RWPE2 (cell line): ENCODE measurements at regions not wholly inside any gene's neighbourhood (a gene's known extent, or its start where the extent isn't known, plus 50 kb on each side); places are given as distances from the start of the nearest gene placed in this dataset.

ENCODE experiments used
- ATAC-seq: fragments of 200-7000 bp; cut with Tn5 transposase; 3 replicates; pipeline ENCODE4 v1.9.1; 2021; ENCODE audit warnings: low read depth
- DNase-seq: peaks from one replicate; pipeline ENCODE4 v3.0.0-alpha.2; 2020; ENCODE audit warnings: low spot score
- H3K27ac ChIP-seq: fragments of 450-650 bp; 2 replicates; pipeline ENCODE4 v1.5.1; 2017; ENCODE audit warnings: mild to moderate bottlenecking; ENCODE audit not compliant: poor library complexity, severe bottlenecking
- H3K27me3 ChIP-seq: fragments of 250-450 bp; sonication (Bioruptor Pico); 2 replicates; pipeline ENCODE4 v1.5.1; 2021; ENCODE audit warnings: mild to moderate bottlenecking, moderate library complexity; ENCODE audit not compliant: insufficient read depth, poor library complexity, severe bottlenecking
- H3K36me3 ChIP-seq: fragments of 250-450 bp; sonication (Bioruptor Pico); 2 replicates; pipeline ENCODE4 v1.5.1; 2020; ENCODE audit warnings: low read depth, mild to moderate bottlenecking, moderate library complexity
- H3K4me1 ChIP-seq: fragments of 250-450 bp; sonication (Bioruptor Pico); 2 replicates; pipeline ENCODE4 v1.5.1; 2021; ENCODE audit warnings: mild to moderate bottlenecking, moderate library complexity; ENCODE audit not compliant: insufficient read depth, poor library complexity, severe bottlenecking
- H3K4me3 ChIP-seq: fragments of 250-450 bp; sonication (Bioruptor Pico); 2 replicates; pipeline ENCODE4 v1.5.1; 2021; ENCODE audit warnings: mild to moderate bottlenecking, moderate library complexity; ENCODE audit not compliant: severe bottlenecking
- H3K9me3 ChIP-seq: fragments of 250-450 bp; sonication (Bioruptor Pico); 2 replicates; pipeline ENCODE4 v1.5.1; 2021; ENCODE audit warnings: mild to moderate bottlenecking, moderate library complexity; ENCODE audit not compliant: severe bottlenecking
- CTCF ChIP-seq: fragments of 450-650 bp; IDR thresholded peaks from one replicate; pipeline ENCODE4 v1.5.1; 2017; ENCODE audit warnings: mild to moderate bottlenecking, moderate library complexity; ENCODE audit not compliant: poor library complexity, severe bottlenecking

GRCh38 chr2:34670482-34670881, 1071.4 kb upstream of the FAM98A start:
- no peak for ATAC-seq
- Histone ChIP-seq H3K27ac (no peak overlapping the region), H3K4me1 (no peaks in the 10 kb centered on the region), H3K4me3 (no peak overlapping the region), H3K9me3 (no peaks in the 10 kb centered on the region), H3K27me3 (no peaks in the 10 kb centered on the region), H3K36me3 (no peaks in the 10 kb centered on the region)
- DNase-seq = no peak
- TF ChIP-seq CTCF = no peak

- Histone ChIP-seq H3K4me3 (no peak overlapping the region), H3K9me3 (no peaks in the 10 kb centered on the region), H3K4me1 (no peaks in the 10 kb centered on the region), H3K36me3 (no peaks in the 10 kb centered on the region), H3K27ac (no peak overlapping the region), H3K27me3 (no peaks in the 10 kb centered on the region)
- ATAC-seq = no peak
- no peak for DNase-seq
- TF ChIP-seq CTCF = no peak
Measured at GRCh38 chr2:34666821-34667220, 1067.7 kb upstream of the FAM98A start.

- Histone ChIP-seq H3K27me3 (no peaks in the 10 kb centered on the region), H3K4me3 (no peak overlapping the region), H3K27ac (no peak overlapping the region), H3K4me1 (no peaks in the 10 kb centered on the region), H3K9me3 (no peaks in the 10 kb centered on the region), H3K36me3 (no peaks in the 10 kb centered on the region)
- DNase-seq (no peak), ATAC-seq (no peak)
- no peak for TF ChIP-seq CTCF
Measured at GRCh38 chr2:34664266-34664665, 1065.2 kb upstream of the FAM98A start.

- H3K9me3 ChIP-seq = no peaks in the 10 kb centered on the region
- H3K4me3 ChIP-seq = no peak overlapping the region
- DNase-seq (no peak), ATAC-seq (no peak)
- TF ChIP-seq CTCF = no peak
- no peaks in the 10 kb centered on the region for H3K27me3 ChIP-seq
- no peaks in the 10 kb centered on the region for H3K4me1 ChIP-seq
- H3K36me3 ChIP-seq = no peaks in the 10 kb centered on the region
- H3K27ac ChIP-seq = no peak overlapping the region
Measured at GRCh38 chr2:34663314-34663713, 1064.2 kb upstream of the FAM98A start.

- no peaks in the 10 kb centered on the region for H3K4me1 ChIP-seq
- no peaks in the 10 kb centered on the region for H3K36me3 ChIP-seq
- no peak for DNase-seq
- H3K4me3 ChIP-seq = no peak overlapping the region
- H3K9me3 ChIP-seq = no peaks in the 10 kb centered on the region
- TF ChIP-seq CTCF = no peak
- ATAC-seq = no peak
- H3K27ac ChIP-seq = no peak overlapping the region
- H3K27me3 ChIP-seq = no peaks in the 10 kb centered on the region
Measured at GRCh38 chr2:34660741-34661140, 1061.6 kb upstream of the FAM98A start.
